HG03159 (cell line): ENCODE measurements at regions not wholly inside any gene's neighbourhood (a gene's known extent, or its start where the extent isn't known, plus 50 kb on each side); places are given as distances from the start of the nearest gene placed in this dataset.

Experiments used
- ATAC-seq: cut with Tn5 transposase; IDR thresholded peaks from one replicate; pipeline ENCODE4 v1.9.1; 2021; ENCODE audit warnings: mild to moderate bottlenecking, moderate library complexity; ENCODE audit not compliant: unreplicated experiment

DNA sequence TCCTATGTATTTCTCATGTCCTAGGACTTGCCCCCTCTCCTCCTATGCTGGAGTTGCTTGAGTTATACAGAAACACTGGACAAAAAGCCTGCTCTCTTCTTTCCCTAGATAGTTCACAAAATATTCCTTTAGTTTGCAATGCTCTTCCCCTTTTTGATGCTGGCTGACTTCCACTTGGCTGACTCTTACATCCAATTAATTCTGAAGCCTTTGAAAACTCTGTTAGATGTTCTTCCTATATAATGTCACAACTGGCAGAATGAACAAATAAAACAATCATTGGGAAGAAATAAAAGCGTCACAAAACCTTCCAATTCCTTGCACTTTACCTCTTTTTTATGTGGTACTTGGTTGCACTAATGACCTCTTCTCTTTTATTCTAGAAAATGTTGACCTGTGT is 253.8 kb upstream of the CITED2 start:
- no peak for ATAC-seq

DNA sequence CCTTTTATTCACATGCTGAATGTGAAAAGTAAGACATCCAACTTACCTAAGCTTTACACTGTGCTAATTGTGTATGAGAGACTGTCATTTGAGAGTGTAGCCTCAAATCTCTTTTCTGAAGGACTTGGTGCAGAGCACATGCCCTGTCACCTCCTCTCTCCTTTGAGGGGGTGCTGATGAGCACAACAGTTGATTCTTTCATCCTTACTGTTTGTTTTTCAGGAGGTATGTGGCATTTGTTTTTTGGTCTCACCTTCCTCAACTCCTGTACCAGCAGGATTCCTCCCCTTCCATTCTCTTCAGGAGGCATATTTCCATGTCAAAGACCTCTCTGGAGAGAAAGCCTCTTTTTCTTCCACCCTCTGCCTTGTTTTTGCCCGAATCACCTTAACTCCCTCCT is 252.6 kb upstream of the CITED2 start:
- no peak for ATAC-seq

DNA sequence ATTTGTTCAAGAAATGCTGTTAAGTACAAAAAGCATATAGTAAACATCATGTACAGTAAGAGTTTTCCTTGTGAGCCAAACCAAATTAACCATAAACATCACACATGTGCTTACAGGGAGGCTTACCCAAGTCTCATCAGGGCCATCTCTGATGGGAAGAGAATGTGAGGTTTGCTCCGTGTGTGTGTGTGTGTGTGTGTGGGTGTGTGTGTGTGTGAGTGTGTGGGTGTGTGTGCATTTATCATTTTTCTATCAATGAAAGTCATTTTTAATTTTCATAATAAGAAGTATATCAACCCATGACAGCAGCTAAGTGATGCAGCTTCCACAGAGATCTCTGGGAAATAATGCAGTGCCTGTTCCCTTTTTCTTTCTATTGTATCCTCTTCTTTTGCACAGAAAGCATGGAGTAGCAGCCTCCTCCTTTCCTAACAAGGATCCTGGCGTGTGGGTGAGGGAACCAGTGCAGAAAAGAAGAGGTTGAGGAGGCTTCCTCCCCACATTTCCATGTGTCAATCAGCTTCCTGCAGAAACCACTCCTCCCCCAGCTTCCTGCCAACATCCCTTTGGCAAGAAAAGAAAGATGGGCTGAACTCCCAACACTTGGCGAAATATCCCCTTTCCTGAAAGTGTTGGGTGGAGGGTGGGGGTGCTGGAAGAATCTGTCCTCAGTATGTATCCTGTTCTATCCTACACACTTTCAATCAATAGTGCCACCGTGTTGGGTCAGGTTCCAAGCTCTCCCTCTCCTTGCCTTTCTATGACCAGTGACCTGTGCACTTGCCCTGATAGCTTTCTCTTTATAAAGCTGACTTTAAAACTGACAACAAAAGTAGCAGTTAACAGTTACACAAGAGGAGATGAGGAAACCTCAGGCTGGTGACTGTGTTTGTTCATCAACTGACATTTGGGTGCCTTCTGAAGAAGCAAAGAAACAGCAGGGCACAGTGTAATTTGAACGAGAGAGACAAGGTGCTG is 251.8 kb upstream of the CITED2 start:
- ATAC-seq, result no peak

DNA sequence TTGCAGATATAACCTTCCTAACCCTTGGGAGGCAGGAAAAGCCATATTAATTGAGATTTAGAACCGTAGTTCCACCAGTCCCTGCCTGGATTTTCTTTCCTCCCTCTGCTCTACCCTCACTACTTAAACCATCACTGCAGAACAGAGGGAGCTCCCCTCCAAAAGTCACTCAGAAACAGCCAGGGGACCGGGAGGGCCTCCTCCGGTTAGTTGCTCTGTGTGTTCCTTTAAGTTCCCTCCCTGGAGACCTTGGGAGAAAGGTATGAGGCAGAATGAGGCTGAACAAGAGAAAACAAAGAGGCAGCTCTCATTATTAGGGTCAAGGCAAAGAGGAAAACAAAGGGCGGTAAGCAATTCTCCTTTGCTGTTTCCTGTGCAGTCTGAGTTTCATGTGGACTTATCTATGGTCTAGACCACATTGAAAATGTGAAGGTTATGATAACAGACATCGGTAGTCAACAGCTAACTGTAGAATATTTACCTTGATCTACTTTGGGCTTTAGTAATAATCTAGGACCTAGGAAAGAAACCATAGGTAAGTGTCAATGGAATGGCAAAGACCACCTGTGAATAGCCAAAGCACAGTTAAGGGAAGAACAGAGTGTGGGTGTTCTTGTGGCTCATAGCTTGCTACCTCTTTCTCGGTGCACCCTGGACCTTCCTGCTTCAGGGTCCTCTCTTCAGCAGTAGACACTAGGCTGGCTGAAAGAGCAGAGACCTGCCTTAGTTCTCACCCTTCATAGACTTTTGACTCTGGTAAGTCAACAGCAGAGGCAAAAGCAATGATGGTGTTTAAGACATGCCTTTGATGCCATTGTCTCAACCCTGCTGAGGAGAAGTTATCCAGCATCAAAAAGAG is 250.9 kb upstream of the CITED2 start:
- ATAC-seq, result no peak

- no peak for ATAC-seq
These were observed 248.9 kb upstream of the CITED2 start for GRCh38 chr6:139623372-139623771.

GRCh38 chr6:139613496-139613895 is 239.0 kb upstream of the CITED2 start:
- ATAC-seq, result no peak

DNA sequence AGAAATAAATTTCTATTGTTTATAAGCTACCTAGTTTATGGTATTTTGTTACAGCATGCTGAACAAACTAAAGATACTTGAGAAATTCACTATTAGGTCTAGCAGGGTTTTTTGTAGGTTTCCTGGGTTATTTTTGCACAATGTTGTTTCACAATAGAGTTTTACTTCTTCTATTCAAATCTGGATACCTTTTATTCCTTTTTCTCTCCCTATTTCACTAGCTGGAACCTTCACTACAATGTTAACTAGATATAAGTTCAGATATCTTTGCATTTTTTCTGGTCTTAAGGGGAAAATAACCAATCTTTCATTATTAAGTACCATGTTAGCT is 237.7 kb upstream of the CITED2 start:
- ATAC-seq, result no peak

DNA sequence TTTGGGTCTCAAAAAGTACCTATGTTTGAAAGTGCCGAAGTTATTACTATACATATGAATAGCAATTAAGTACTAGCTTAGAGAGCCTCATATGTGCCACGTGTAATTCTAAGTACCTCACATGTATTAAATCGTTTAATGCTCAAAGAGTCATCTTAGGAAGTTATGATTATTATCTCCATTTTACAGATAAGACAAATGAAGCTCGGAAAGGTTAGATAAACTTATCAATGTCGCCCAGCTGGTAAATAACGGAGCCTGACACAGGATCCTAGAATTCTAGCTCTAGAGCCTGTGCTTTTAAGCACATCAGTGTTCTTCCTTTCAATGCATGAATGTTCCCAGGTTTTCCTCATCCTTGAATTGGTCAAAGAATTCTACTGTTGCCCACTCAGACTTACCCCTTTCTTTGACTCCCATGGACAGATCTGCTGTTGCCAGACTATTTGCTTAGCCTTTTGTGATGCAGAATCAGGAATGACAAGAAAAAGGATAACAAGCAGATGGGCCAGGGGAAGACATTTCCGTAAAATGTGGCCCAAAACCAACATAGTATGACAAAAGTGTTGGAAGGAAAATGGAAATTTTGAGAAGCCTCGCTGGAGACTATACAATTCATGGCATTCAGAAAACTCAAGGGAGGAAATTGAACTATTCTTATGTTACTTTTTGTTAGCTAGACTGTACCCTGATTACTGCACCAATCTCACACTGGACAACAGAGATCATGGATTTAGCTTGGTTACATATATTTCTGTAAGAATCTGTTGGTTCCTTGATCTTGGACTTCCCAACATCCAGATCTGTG is 237.1 kb upstream of the CITED2 start:
- ATAC-seq, result no peak

DNA sequence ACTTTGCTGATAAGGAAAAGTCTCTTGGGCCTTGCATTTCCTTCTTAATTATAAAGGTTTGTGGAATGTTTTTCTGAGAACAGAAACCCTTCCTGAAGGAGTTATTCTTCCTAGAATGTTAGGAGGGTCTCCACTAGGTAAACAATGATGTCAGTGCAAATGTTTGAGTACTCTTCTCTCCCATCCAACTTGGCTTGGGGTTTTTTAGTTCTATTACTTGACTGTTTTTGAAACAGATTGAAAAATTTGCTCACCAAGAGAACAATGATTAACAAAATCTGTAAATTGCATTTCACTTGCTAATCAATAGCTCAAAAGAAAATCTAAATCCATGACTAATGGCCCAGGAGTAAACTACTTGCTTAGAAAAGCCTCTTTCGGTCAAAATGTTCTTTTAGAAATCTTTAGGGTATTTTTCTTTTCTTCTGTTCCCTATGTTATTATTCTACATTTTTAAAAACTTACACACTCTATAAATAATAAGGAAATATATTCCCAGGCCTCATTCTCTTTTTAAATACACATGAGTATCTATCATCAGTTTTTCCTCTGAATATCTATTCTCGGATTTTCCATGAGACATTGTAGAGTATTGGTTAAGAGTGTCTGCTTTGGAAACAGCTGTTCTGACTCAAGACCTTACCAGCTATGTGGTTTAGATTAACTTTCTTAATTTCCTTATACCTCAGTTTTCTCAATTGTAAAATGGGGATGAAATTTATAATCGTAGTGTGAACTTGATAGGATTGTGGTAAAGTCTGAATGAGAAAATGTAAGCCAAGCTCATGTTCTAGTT is 234.2 kb upstream of the CITED2 start:
- no peak for ATAC-seq

- no peak for ATAC-seq
These were observed 230.9 kb upstream of the CITED2 start for GRCh38 chr6:139605350-139605749.

DNA sequence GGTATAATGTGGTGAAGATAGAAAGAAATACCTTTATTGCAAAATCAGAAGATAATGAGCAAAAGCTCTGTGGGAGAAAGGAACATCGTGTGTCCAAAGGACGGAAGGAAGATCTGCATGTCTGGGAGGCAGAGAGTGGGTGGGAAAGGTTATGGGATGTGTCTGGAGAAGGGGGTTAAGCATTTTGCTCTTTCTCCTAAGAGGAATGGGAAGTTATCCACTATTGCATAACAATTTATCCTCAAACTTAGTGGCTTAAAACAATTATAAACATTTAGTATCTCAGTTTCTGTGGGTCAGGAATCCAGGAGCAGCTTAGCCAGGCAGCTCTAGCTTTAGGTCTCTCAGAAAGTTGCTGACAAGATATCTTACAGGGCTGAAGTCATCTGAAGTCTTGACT is 229.1 kb upstream of the CITED2 start:
- ATAC-seq, result no peak

GRCh38 chr6:139602577-139602976 is 228.1 kb upstream of the CITED2 start:
- ATAC-seq, result no peak

- ATAC-seq, result peak; percentile 91
These were observed 226.5 kb upstream of the CITED2 start for GRCh38 chr6:139600919-139601475.

DNA sequence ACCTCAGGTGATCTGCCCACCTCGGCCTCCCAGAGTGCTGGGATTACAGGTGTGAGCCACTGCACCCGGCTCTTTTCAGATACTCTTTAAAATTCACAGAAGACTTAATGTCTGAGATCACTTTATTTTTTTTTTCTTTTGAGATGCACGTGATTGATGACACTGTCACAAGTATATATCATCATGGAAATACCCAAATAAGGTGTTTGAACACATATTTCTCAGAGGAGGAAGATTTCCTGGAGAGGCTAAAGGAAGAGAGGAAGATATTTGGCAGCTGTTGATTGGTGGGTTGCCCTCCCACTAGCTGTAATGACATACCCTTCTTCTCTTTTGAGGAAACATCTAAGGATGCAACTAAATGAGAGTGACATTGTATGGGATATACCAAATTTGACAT is 225.9 kb upstream of the CITED2 start:
- ATAC-seq, result peak; percentile 14

DNA sequence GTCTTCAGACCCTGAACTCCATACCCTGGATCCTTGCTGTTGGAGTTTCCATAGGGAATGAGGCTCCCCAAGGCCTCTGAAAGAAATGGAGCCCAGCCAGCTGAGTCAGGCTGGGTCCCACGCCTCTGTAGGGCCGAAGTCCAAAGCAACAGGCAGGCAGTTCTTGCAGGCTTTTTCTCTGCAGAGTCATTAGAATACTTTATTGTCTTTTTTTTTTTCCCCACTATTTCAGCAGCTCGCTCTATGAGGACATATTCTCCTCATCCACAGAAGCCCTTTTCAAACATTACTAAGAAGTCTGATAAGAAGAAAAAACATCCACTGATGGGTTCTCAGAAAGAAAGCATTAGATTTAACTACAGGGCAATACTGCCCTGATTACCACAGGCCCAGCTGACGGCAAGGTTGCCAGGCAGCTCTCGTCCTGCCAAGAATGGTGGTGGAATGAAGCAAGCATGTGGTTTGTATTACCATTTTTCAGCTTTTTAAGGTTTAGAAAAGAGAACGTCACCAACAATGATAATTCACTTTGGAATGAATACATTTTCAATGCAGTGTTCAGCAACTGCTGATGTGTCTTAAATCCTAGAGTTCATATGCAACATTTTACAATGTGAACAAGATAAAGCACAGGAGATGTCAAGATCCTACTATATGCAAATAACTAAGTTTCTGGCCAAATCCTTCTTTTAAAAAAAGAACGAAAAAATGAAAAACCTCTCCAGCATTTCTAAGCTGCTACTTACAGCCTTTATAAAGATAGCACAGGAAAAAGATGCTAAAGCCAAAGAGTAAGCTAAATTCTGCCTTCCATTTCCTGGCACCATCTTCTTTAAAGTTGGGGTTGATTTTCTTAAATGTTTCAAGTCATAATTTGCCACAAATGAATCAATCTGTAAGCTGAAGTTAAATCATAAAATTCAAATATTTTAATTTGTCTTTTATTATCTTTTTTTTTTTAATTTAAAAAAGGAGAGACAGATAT is 223.6 kb upstream of the CITED2 start:
- no peak for ATAC-seq

DNA sequence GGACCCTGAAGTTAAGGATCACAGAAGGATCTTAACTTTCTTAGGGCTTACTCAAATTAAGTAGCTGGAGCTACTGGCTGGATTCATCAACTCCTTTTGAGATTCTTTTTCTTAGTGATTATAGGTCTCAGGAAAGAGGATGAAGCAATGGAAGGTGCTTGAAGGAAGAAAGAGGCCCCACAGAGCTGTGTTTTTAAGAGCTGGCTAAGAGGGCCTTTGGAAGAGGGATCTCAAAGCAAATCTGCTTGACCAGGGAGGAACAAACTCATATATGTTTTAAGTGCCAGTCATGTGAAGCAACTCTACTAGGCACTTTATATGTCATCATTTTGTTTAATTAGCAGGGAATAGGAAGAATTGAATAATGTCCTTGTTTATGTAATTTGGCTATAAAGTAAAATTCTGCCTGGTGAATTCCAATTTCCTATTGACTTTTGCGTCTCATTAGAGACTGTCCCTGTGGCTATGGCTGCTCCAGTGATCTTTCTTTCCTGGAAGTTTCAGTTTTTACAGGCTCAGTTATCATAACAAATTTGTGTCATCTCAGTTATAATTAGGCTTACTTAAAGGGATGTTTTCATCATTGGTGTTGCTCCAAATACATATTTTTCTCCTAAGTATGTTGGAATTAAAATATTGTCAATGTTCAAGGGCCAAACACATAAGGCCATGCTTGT is 222.8 kb upstream of the CITED2 start:
- no peak for ATAC-seq

GRCh38 chr6:139595183-139595582 is 220.7 kb upstream of the CITED2 start:
- ATAC-seq, result no peak

DNA sequence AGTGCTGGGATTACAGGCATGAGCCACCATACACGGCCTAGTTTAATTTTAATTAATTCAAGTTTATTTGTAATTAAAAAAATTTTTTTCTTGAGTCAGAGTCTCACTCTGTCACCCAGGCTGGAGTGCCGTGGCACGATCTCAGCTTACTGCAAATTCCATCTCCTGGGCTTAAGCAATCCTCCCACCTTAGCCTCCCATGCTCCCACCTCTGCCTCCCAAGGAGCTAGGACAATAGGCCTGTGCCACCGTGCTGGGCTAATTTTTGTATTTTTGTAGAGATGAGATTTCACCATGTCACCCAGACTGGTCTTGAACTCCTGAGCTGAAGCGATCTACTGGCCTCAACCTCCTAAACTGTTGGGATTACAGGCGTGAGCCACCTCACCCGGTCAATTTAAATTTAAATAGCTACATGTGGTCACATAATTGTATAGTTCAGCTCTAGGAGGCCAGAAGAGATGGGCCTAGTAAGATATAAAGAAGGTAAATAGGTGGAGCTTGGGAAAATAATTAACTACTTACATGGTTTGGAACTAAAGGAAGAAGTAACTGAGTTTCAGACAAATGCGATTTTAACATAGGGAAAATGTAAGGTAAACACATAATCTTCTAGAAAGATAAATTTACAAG is 220.0 kb upstream of the CITED2 start:
- no peak for ATAC-seq
